ENCODE measurements at regions not wholly inside any gene's neighbourhood (a gene's known extent, or its start where the extent isn't known, plus 50 kb on each side); places are given as distances from the start of the nearest gene placed in this dataset.

DNA sequence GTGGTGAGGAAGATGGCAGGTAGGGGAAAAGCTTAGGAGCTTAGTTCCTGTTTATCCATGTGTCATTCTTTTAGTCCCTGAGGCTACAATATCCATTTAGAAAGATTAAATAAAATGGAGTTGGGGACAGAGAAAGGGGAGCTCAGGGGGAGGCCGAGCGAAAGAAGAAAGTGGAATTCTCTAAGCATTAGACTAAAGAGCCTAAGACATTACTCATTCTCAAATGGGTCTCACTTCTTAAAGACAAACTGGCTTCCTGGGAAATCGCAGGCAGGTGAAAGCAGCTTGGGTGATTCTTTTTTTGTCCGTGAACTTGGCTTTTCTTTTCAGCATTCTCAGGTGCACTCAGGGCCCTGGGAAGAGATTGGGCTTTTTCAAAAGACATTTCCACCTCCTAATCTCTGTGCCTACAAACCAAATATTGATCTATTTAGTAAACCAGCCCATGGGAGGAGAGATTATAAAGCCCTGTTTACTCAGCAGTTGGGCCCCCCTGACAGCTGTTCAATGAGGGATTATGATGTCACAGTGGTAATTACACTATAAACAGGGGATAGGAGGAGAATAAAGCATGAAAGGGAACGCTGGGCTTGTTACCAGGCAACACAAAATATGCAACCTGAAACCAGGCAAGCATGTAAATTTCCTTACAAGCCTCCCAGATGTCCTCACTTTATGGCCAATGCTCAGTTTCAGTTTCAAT lies 584.0 kb downstream of the ACTL7B start:
- WGBS, result 59% methylated on average over 5 of the region's 5 CpGs
- Histone ChIP-seq H3K27me3 (ENCODE audit: control insufficient read depth in 4 of 4, insufficient read depth in 4 of 4, low read length in 3 of 4) (no peaks in the 10 kb centered on the region), H3K9ac (ENCODE audit: low read depth in 1 of 2, low read length in 2 of 2) (peak overlapping the region; percentile 76 to 91), H3K27ac (ENCODE audit: low read depth in 1 of 2, low read length in 2 of 2) (peak overlapping the region; percentile 64 to 88), H3K4me3 (ENCODE audit: low read depth in 1 of 3, low read length in 3 of 3) (peak overlapping the region; percentile 49 to 69 (median 61)), H3K36me3 (ENCODE audit: control insufficient read depth in 4 of 4, insufficient read depth in 3 of 4, low read depth in 1 of 4, low read length in 3 of 4) (no peaks in the 10 kb centered on the region), H3K9me3 (ENCODE audit: control insufficient read depth in 4 of 4, low read length in 3 of 4) (no peaks in the 10 kb centered on the region), H3K4me1 (ENCODE audit: control insufficient read depth in 4 of 4, insufficient read depth in 4 of 4, low read length in 3 of 4) (peaks cover 0 to 9% (median 4%) of the 10 kb centered on the region in 4 donors)
- TF ChIP-seq FOXA2 (IDR thresholded peaks at IDR 0.05), result peak; percentile 37
- no peak for TF ChIP-seq RAD21 (IDR thresholded peaks at IDR 0.05)
- no peak for DNase-seq (ENCODE audit: low spot score)

GRCh38 chr9:108271236-108271635 lies 584.5 kb downstream of the ACTL7B start:
- H3K36me3 ChIP-seq (ENCODE audit: control insufficient read depth in 4 of 4, insufficient read depth in 3 of 4, low read depth in 1 of 4, low read length in 3 of 4), result no peaks in the 10 kb centered on the region
- no peaks in the 10 kb centered on the region for H3K27me3 ChIP-seq (ENCODE audit: control insufficient read depth in 4 of 4, insufficient read depth in 4 of 4, low read length in 3 of 4)
- H3K4me3 ChIP-seq (ENCODE audit: low read depth in 1 of 3, low read length in 3 of 3), result no peak overlapping the region
- TF ChIP-seq SP1 (IDR thresholded peaks at IDR 0.05) (no peak), EGR1 (IDR thresholded peaks at IDR 0.05; ENCODE audit: low read depth in 2 of 2) (no peak), TAF1 (conservative IDR thresholded peaks at IDR 0.05) (no peak), FOXA1 (IDR thresholded peaks at IDR 0.05) (no peak), RAD21 (IDR thresholded peaks at IDR 0.05) (no peak), NR2F2 (IDR thresholded peaks at IDR 0.05) (no peak), RXRA (IDR thresholded peaks at IDR 0.05) (no peak), GABPA (IDR thresholded peaks at IDR 0.05 in 1 of 2, conservative IDR thresholded peaks at IDR 0.05 in 1 of 2) (no peak), JUND (IDR thresholded peaks at IDR 0.05) (no peak)
- TF ChIP-seq, protein P1, sequence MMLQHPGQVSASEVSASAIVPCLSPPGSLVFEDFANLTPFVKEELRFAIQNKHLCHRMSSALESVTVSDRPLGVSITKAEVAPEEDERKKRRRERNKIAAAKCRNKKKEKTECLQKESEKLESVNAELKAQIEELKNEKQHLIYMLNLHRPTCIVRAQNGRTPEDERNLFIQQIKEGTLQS (IDR thresholded peaks at IDR 0.05), result no peak
- TF ChIP-seq, protein P2, sequence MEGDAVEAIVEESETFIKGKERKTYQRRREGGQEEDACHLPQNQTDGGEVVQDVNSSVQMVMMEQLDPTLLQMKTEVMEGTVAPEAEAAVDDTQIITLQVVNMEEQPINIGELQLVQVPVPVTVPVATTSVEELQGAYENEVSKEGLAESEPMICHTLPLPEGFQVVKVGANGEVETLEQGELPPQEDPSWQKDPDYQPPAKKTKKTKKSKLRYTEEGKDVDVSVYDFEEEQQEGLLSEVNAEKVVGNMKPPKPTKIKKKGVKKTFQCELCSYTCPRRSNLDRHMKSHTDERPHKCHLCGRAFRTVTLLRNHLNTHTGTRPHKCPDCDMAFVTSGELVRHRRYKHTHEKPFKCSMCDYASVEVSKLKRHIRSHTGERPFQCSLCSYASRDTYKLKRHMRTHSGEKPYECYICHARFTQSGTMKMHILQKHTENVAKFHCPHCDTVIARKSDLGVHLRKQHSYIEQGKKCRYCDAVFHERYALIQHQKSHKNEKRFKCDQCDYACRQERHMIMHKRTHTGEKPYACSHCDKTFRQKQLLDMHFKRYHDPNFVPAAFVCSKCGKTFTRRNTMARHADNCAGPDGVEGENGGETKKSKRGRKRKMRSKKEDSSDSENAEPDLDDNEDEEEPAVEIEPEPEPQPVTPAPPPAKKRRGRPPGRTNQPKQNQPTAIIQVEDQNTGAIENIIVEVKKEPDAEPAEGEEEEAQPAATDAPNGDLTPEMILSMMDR (IDR thresholded peaks at IDR 0.05; ENCODE audit: low read depth, low read length, missing input control), result no peak
- no peak overlapping the region for H3K9ac ChIP-seq (ENCODE audit: low read depth in 1 of 2, low read length in 2 of 2)
- 94% methylated on average over 7 of the region's 7 CpGs for WGBS
- no peak overlapping the region for H3K27ac ChIP-seq (ENCODE audit: low read depth in 1 of 2, low read length in 2 of 2)
- peaks cover 0 to 9% (median 4%) of the 10 kb centered on the region in 4 donors for H3K4me1 ChIP-seq (ENCODE audit: control insufficient read depth in 4 of 4, insufficient read depth in 4 of 4, low read length in 3 of 4)
- no peaks in the 10 kb centered on the region for H3K9me3 ChIP-seq (ENCODE audit: control insufficient read depth in 4 of 4, low read length in 3 of 4)
- no peak for DNase-seq (ENCODE audit: low spot score)

- no peak for DNase-seq (ENCODE audit: low spot score)
- no peaks in the 10 kb centered on the region for H3K36me3 ChIP-seq (ENCODE audit: control insufficient read depth in 4 of 4, insufficient read depth in 3 of 4, low read depth in 1 of 4, low read length in 3 of 4)
- H3K27ac ChIP-seq (ENCODE audit: low read depth in 1 of 2, low read length in 2 of 2), result no peak overlapping the region
- H3K9ac ChIP-seq (ENCODE audit: low read depth in 1 of 2, low read length in 2 of 2), result no peak overlapping the region
- H3K4me3 ChIP-seq (ENCODE audit: low read depth in 1 of 3, low read length in 3 of 3), result no peak overlapping the region
- H3K4me1 ChIP-seq (ENCODE audit: control insufficient read depth in 4 of 4, insufficient read depth in 4 of 4, low read length in 3 of 4), result peaks cover 0 to 9% (median 4%) of the 10 kb centered on the region in 4 donors
- no peaks in the 10 kb centered on the region for H3K27me3 ChIP-seq (ENCODE audit: control insufficient read depth in 4 of 4, insufficient read depth in 4 of 4, low read length in 3 of 4)
- no peaks in the 10 kb centered on the region for H3K9me3 ChIP-seq (ENCODE audit: control insufficient read depth in 4 of 4, low read length in 3 of 4)
- 90% methylated on average over 3 of the region's 3 CpGs for WGBS
- TF ChIP-seq EGR1 (IDR thresholded peaks at IDR 0.05; ENCODE audit: low read depth in 2 of 2) (no peak), MAX (IDR thresholded peaks at IDR 0.05) (no peak), SP1 (IDR thresholded peaks at IDR 0.05) (no peak), TAF1 (conservative IDR thresholded peaks at IDR 0.05) (no peak), RAD21 (IDR thresholded peaks at IDR 0.05) (no peak), JUND (IDR thresholded peaks at IDR 0.05) (no peak), FOXA2 (IDR thresholded peaks at IDR 0.05) (no peak), YY1 (IDR thresholded peaks at IDR 0.05) (no peak), NR2F2 (IDR thresholded peaks at IDR 0.05) (no peak), GABPA (IDR thresholded peaks at IDR 0.05 in 1 of 2, conservative IDR thresholded peaks at IDR 0.05 in 1 of 2) (no peak), ZBTB33 (IDR thresholded peaks at IDR 0.05) (no peak), HNF4G (IDR thresholded peaks at IDR 0.05) (no peak), FOXA1 (IDR thresholded peaks at IDR 0.05) (no peak)
- TF ChIP-seq, protein P1 (IDR thresholded peaks at IDR 0.05), result no peak
- TF ChIP-seq, protein P2 (IDR thresholded peaks at IDR 0.05; ENCODE audit: low read depth, low read length, missing input control), result no peak
These were observed 585.2 kb downstream of the ACTL7B start for GRCh38 chr9:108270561-108270960.
